ENCODE measurements at regions not wholly inside any gene's neighbourhood (a gene's known extent, or its start where the extent isn't known, plus 50 kb on each side); places are given as distances from the start of the nearest gene placed in this dataset.

DNA sequence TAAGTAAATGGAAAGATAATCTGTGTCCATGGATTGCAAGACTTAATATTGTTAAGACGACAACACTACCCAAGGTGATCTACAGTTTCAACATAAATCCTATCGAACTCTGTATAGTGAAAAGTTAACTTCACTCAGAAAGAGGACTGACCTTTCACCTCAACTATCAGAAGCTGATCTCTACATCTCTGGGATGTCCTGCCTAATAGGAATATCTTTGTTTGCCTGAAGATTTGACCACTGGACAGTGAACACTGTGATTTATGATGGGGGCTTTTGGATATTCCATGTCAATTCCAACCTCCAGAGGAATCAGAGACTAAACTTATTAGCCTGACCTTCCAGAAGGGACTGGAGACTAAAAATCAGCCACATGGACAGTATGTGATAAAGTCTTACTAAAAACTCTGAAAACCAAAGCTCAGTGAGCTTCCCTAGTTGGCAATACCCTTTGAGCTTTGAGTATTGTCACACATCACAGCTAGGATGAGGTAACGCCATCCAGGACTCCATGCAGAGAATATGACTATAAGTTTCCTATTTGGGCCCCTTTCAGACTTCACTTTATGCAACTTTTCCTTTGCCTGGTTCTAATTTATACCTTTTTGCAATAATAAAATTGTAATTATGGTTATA is 164.9 kb upstream of the SETMAR start:
- TF ChIP-seq, protein P1, sequence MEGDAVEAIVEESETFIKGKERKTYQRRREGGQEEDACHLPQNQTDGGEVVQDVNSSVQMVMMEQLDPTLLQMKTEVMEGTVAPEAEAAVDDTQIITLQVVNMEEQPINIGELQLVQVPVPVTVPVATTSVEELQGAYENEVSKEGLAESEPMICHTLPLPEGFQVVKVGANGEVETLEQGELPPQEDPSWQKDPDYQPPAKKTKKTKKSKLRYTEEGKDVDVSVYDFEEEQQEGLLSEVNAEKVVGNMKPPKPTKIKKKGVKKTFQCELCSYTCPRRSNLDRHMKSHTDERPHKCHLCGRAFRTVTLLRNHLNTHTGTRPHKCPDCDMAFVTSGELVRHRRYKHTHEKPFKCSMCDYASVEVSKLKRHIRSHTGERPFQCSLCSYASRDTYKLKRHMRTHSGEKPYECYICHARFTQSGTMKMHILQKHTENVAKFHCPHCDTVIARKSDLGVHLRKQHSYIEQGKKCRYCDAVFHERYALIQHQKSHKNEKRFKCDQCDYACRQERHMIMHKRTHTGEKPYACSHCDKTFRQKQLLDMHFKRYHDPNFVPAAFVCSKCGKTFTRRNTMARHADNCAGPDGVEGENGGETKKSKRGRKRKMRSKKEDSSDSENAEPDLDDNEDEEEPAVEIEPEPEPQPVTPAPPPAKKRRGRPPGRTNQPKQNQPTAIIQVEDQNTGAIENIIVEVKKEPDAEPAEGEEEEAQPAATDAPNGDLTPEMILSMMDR (IDR thresholded peaks at IDR 0.05) = no peak
- H3K36me3 ChIP-seq = no peaks in the 10 kb centered on the region
- no peaks in the 10 kb centered on the region for H3K27me3 ChIP-seq
- ATAC-seq (no peak), DNase-seq (no peak)
- intact Hi-C loops (cut with DNase I) = no loop called here
- H3K4me3 ChIP-seq = no peak overlapping the region
- no peak overlapping the region for H3K27ac ChIP-seq
- no peaks in the 10 kb centered on the region for H3K4me1 ChIP-seq
- H3K9me3 ChIP-seq = peaks cover 0 to 9% (median 0%) of the 10 kb centered on the region in 11 donors
- 84 to 86% methylated on average over 3 of the region's 3 CpGs for WGBS, 2 donors

DNA sequence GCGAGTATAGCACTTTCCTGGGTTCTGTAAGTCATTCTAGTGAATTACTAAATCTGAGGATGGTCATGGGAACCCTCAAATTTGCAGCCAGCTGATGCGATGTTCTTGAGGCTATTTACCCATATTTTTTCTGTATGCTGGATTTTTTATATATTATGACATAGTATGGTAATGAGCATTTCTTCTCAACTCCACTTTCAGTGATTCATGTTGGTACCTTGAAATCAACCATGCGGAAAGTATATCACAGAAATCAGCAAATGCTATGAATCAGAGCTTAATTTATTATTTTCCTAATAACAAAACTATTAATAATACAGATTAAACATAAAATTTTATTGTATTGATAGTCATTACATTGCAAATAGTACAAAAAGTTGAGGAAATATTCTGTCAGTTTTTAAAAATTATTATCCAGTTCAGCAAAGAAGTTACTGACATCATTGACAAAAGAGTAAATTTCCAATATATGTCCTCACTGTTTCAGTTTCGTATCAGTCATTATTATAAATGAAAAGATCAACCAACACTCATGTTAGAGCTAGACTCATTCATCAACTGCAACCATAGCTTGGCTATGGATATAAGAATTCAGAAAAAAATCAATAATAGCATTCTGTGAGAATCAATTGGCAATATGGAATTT is 164.3 kb upstream of the SETMAR start:
- H3K9me3 ChIP-seq = peaks cover 0 to 9% (median 0%) of the 10 kb centered on the region in 11 donors
- intact Hi-C loops (cut with DNase I) = no loop called here
- ATAC-seq = no peak
- no peaks in the 10 kb centered on the region for H3K4me1 ChIP-seq
- H3K4me3 ChIP-seq = no peak overlapping the region
- no peaks in the 10 kb centered on the region for H3K27me3 ChIP-seq
- H3K27ac ChIP-seq = no peak overlapping the region
- no peaks in the 10 kb centered on the region for H3K36me3 ChIP-seq
- TF ChIP-seq, protein P1 (IDR thresholded peaks at IDR 0.05) = no peak
- 79 to 89% methylated on average over 4 of the region's 4 CpGs for WGBS, 2 donors
- DNase-seq = no peak

DNA sequence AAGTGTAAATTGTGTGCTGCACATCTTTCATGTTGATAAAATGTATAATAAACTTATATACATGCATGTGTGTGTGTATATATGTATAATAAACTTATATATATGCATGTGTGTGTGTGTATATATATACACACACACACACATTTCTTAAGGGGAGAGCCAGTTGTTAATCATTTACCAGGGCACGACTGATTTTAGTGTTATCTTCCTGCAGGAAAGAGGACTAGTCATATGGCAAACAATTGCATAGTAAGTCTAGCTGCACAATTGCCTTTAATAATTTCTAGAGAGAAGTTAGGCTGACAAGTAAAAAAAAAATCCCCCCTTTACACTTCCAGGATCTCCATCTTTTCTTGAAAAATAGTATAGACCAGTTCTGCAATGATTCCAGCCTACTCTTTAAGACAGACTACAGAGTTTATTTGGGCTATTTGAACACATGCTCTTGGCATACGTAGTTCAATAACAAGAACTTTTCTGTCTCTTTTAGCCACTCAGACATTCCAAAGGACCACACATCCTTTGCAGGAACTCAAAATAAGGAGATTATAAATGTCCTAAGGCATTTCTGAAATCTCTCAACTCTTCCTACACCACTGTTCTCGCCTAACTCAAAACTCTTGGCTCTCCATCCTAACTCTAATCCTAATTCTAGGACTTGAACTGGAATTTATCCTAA is 163.6 kb upstream of the SETMAR start:
- Histone ChIP-seq H3K36me3 (no peaks in the 10 kb centered on the region), H3K27me3 (no peaks in the 10 kb centered on the region), H3K4me1 (no peaks in the 10 kb centered on the region), H3K4me3 (no peak overlapping the region), H3K9me3 (peaks cover 0 to 9% (median 0%) of the 10 kb centered on the region in 11 donors), H3K27ac (no peak overlapping the region)
- intact Hi-C loops (cut with DNase I) = no loop called here
- ATAC-seq = no peak
- TF ChIP-seq, protein P1 (IDR thresholded peaks at IDR 0.05) = no peak
- 48 to 54% methylated on average over 3 of the region's 3 CpGs for WGBS, 2 donors
- no peak for DNase-seq

DNA sequence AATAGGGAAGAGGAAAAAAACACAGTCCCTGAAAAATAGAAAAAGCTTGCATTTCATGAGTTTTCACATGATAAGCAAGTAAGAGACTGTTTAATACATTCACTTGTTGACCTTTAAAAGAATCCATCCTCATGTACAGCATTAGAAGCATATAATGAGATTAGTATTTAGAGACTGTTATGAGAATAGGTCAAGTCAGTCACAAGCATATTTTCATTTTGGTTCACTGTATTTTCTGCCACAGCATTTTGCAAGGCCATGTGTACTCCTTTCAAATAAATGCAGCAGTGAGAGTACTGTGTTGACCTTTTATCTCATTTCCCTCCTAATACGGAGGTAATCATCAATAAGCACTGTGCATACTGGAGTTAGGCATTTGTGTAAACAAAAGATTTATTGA is 162.2 kb upstream of the SETMAR start:
- TF ChIP-seq, protein P1 (IDR thresholded peaks at IDR 0.05) = no peak
- H3K27me3 ChIP-seq = no peaks in the 10 kb centered on the region
- no peak for DNase-seq
- H3K36me3 ChIP-seq = no peaks in the 10 kb centered on the region
- no peaks in the 10 kb centered on the region for H3K4me1 ChIP-seq
- WGBS, 2 donors = 62 to 69% methylated on average over 1 of the region's 1 CpG
- ATAC-seq = no peak
- no peak overlapping the region for H3K27ac ChIP-seq
- H3K9me3 ChIP-seq = peaks cover 0 to 3% (median 0%) of the 10 kb centered on the region in 11 donors
- no peak overlapping the region for H3K4me3 ChIP-seq
- intact Hi-C loops (cut with DNase I) = no loop called here
